CD8-positive, alpha-beta memory T cell (primary cell): ENCODE measurements at regions not wholly inside any gene's neighbourhood (a gene's known extent, or its start where the extent isn't known, plus 50 kb on each side); places are given as distances from the start of the nearest gene placed in this dataset.

Source experiments
- CTCF ChIA-PET: fragments of 350-600 bp; sonication (Branson Sonifier 250); formaldehyde crosslinking; loops from one replicate; lab custom pipeline; 2021; ENCODE audit warnings: antibody characterized with exemption; lab: Charles Lee
- POLR2A ChIA-PET: fragments of 350-600 bp; sonication (Branson Sonifier 250); formaldehyde crosslinking; loops from one replicate; lab custom pipeline; 2021; ENCODE audit warnings: antibody characterized with exemption; lab: Charles Lee
- DNase-seq, 5 donors: peaks; one replicate each; pipeline versions ENCODE4 v3.0.0 to v3.0.0-alpha.2; 2020 to 2022; ENCODE audit warnings: mixed read lengths in 1 of 5
- H3K27ac ChIP-seq: one replicate; pipeline ENCODE4 v1.7.0; 2013; ENCODE audit warnings: low read depth, mild to moderate bottlenecking, low read length, moderate library complexity
- H3K27me3 ChIP-seq: 2 replicates; pipeline ENCODE4 v1.7.0; 2013; ENCODE audit warnings: low read length, mild to moderate bottlenecking; ENCODE audit not compliant: insufficient read depth, poor library complexity, severe bottlenecking
- H3K36me3 ChIP-seq: 2 replicates; pipeline ENCODE4 v1.7.0; 2013; ENCODE audit warnings: mild to moderate bottlenecking, low read length, moderate library complexity; ENCODE audit not compliant: insufficient read depth
- H3K4me1 ChIP-seq: 2 replicates; pipeline ENCODE4 v1.7.0; 2013; ENCODE audit warnings: mild to moderate bottlenecking, low read length, moderate library complexity; ENCODE audit not compliant: insufficient read depth
- H3K4me3 ChIP-seq: 2 replicates; pipeline ENCODE4 v1.7.0; 2013; ENCODE audit warnings: mild to moderate bottlenecking, low read length
- H3K9me3 ChIP-seq: 2 replicates; pipeline ENCODE4 v1.7.0; 2013; ENCODE audit warnings: mild to moderate bottlenecking, low read length
- H3K27ac Mint-ChIP-seq, 8 donors: one replicate each; pipeline ENCODE4 v1.8.0; 2020 to 2021; ENCODE audit warnings: mixed read lengths in 8 of 8, mild to moderate bottlenecking in 6 of 8, inconsistent platforms in 3 of 8, moderate library complexity in 3 of 8
- H3K27me3 Mint-ChIP-seq, 2 donors: one replicate each; pipeline ENCODE4 v1.8.0; 2020 to 2021; ENCODE audit warnings: mixed read lengths in 2 of 2, mild to moderate bottlenecking in 1 of 2, moderate library complexity in 1 of 2
- H3K36me3 Mint-ChIP-seq, 3 donors: one replicate each; pipeline ENCODE4 v1.8.0; 2020 to 2021; ENCODE audit warnings: mixed read lengths in 3 of 3, inconsistent platforms in 1 of 3, mild to moderate bottlenecking in 1 of 3
- H3K4me1 Mint-ChIP-seq, 3 donors: one replicate each; pipeline ENCODE4 v1.8.0; 2020 to 2021; ENCODE audit warnings: mixed read lengths in 3 of 3, inconsistent platforms in 1 of 3, mild to moderate bottlenecking in 1 of 3
- H3K4me3 Mint-ChIP-seq, 7 donors: one replicate each; pipeline ENCODE4 v1.8.0; 2020 to 2021; ENCODE audit warnings: mixed read lengths in 7 of 7, mild to moderate bottlenecking in 6 of 7, moderate library complexity in 4 of 7, inconsistent platforms in 2 of 7
- H3K9me3 Mint-ChIP-seq, 5 donors: one replicate each; pipeline ENCODE4 v1.8.0; 2020 to 2022; ENCODE audit warnings: mixed read lengths in 5 of 5, mild to moderate bottlenecking in 3 of 5, moderate library complexity in 2 of 5, inconsistent platforms in 1 of 5

DNA sequence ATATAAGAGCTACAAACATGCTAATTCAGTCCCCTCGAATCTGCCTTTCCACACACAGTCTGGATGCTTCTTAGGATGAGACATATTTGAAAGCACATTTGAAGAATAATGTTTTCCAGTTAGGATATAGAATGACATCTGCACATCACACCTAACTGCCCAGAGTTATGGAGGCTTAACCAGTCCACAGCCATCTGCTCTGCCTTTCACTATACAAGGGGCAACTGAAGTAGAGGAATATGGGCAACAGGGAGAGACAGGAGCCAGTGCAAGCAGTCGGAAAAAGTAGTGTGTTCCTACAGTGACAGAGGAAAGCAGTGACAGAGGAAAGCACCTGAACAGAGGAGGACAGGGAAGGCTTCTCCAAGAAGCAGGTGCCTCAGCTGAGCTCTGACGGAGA, 79.0 kb upstream of the CLDN18 start:
- H3K27ac ChIP-seq: no peak overlapping the region
- H3K4me1 ChIP-seq: no peaks in the 10 kb centered on the region
- H3K4me3 ChIP-seq: no peak overlapping the region
- H3K27me3 Mint-ChIP-seq: peaks cover 5 to 10% of the 10 kb centered on the region in 2 donors
- no peak overlapping the region for H3K4me3 Mint-ChIP-seq
- H3K9me3 Mint-ChIP-seq: peaks cover 0 to 5% (median 0%) of the 10 kb centered on the region in 5 donors
- CTCF ChIA-PET: no interaction called here
- H3K9me3 ChIP-seq: no peaks in the 10 kb centered on the region
- no peaks in the 10 kb centered on the region for H3K36me3 Mint-ChIP-seq
- no peaks in the 10 kb centered on the region for H3K4me1 Mint-ChIP-seq
- no peak overlapping the region for H3K27ac Mint-ChIP-seq
- no peaks in the 10 kb centered on the region for H3K27me3 ChIP-seq
- POLR2A ChIA-PET: no interaction called here
- no peak for DNase-seq
- no peaks in the 10 kb centered on the region for H3K36me3 ChIP-seq

DNA sequence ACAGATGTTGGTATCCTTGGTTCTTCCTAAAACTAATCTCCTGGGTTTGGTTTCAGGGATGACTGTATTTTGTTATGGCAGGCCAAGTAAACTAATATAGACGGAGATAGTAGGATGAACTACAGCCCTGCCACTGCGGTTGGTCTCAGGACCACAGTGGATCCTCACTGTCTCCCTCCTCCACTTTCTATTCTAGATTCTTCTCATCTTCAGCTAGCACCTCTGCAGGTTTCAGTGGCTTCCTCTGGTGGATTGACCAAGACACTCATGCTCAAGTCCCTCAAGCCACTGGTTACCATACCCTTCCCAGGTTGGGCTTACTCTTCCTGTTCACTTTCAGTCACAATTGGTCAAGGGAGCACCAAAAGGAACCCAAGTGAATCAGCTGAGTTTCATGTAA, 71.1 kb upstream of the CLDN18 start:
- ChIA-PET CTCF (no interaction called here), POLR2A (no interaction called here)
- Mint-ChIP-seq H3K4me3 (no peak overlapping the region), H3K36me3 (no peaks in the 10 kb centered on the region), H3K4me1 (no peaks in the 10 kb centered on the region), H3K9me3 (peaks cover 0 to 3% (median 0%) of the 10 kb centered on the region in 5 donors), H3K27me3 (peaks cover 3 to 5% of the 10 kb centered on the region in 2 donors), H3K27ac (no peak overlapping the region)
- no peaks in the 10 kb centered on the region for H3K36me3 ChIP-seq
- no peak overlapping the region for H3K27ac ChIP-seq
- no peak for DNase-seq
- no peak overlapping the region for H3K4me3 ChIP-seq
- H3K9me3 ChIP-seq: no peaks in the 10 kb centered on the region
- H3K4me1 ChIP-seq: no peaks in the 10 kb centered on the region
- no peaks in the 10 kb centered on the region for H3K27me3 ChIP-seq

DNA sequence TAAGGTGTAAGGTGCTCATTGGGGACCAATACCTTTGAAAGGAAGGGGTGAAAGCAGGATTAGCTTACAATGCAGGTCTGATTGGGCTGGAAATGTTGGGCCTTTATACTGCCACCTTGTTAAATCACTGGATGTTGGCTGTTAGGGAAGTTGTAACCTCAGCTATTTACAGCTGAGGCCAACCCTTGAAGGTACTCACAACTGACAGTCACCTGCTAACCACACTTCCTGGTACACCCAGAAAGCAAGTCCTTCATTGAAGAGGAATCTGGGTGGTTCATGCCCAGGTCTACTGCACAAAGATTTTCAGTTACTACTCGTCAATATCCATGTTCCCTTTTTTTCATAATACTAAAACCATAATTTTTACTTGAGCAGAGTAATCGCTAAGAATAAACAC, 65.4 kb upstream of the CLDN18 start:
- DNase-seq: no peak
- POLR2A ChIA-PET: no interaction called here
- H3K4me3 ChIP-seq: no peak overlapping the region
- H3K9me3 Mint-ChIP-seq: peaks cover 0 to 1% (median 0%) of the 10 kb centered on the region in 5 donors
- H3K27ac ChIP-seq: no peak overlapping the region
- no peak overlapping the region for H3K27ac Mint-ChIP-seq
- H3K4me3 Mint-ChIP-seq: no peak overlapping the region
- H3K27me3 ChIP-seq: peaks cover under 1% of the 10 kb centered on the region
- H3K4me1 Mint-ChIP-seq: peaks cover 0 to 8% (median 6%) of the 10 kb centered on the region in 3 donors
- CTCF ChIA-PET: no interaction called here
- H3K36me3 ChIP-seq: no peaks in the 10 kb centered on the region
- no peaks in the 10 kb centered on the region for H3K36me3 Mint-ChIP-seq
- H3K27me3 Mint-ChIP-seq: peaks cover 1 to 8% of the 10 kb centered on the region in 2 donors
- no peaks in the 10 kb centered on the region for H3K4me1 ChIP-seq
- no peaks in the 10 kb centered on the region for H3K9me3 ChIP-seq

DNA sequence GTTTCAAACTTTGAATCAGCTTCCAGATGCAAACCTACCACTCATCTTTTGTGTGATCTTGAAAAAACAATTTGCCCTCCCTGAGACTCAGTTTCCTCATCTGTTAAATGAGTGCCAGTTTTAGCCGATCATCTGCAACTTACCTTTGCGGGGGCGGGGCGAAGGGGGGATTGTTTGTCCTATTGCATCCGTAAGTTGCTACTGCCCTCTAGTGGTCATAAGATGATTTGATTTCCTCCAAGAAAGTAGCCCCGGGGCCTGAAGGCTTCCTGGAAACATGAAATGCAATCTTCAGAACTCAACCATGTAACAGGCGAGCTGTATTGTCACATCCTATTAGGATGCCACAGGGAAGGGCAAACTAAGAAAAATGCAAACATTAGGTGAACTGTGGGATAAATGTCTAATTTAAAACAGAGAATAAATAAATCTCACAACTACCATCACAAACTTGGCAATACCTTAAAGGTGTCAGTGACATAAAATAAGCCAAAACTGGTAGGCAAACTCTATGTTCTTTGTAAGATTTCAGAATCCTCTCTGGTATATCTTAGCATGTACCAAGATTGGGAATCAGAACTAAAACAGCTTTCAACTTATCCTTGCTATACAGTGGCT, 63.5 kb upstream of the CLDN18 start:
- CTCF ChIA-PET: interaction anchor here (0.7 kb wide), 1 partner anchor 1529 kb away, joined by 3 read pairs; no protein-coding TSS in a partner anchor
- peaks cover 0 to 8% (median 6%) of the 10 kb centered on the region in 3 donors for H3K4me1 Mint-ChIP-seq

DNA sequence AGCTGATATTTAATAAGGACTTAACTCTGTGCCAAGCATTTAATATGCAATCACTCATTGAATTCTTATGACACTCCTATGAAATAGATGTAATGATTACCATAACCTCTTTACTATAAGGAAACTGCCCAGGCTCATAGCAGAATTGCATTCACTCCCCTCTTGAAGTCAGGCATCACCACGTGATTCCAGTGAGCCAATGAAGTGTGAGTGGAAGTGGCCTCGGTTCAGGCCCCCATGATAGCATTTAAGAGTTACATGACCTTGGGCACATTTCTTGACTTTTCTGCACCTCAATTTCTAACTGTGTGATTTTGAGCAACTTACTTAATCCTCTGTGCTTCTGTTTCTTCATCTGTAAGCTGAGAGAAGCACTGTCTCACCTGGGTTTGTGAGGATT, 62.8 kb upstream of the CLDN18 start:
- no peaks in the 10 kb centered on the region for H3K36me3 ChIP-seq
- H3K4me3 ChIP-seq: no peak overlapping the region
- Mint-ChIP-seq H3K4me1 (peaks cover 0 to 8% (median 6%) of the 10 kb centered on the region in 3 donors), H3K4me3 (no peak overlapping the region), H3K27ac (no peak overlapping the region), H3K36me3 (no peaks in the 10 kb centered on the region), H3K9me3 (peaks cover 0 to 3% (median 0%) of the 10 kb centered on the region in 5 donors), H3K27me3 (peaks cover 1 to 5% of the 10 kb centered on the region in 2 donors)
- DNase-seq: no peak
- no peaks in the 10 kb centered on the region for H3K9me3 ChIP-seq
- ChIA-PET CTCF (no interaction called here), POLR2A (no interaction called here)
- H3K4me1 ChIP-seq: no peaks in the 10 kb centered on the region
- no peak overlapping the region for H3K27ac ChIP-seq
- peaks cover 3% of the 10 kb centered on the region for H3K27me3 ChIP-seq

More for the DNA sequence above, 63.5 kb upstream of the CLDN18 start:
- H3K4me1 ChIP-seq: no peaks in the 10 kb centered on the region
- DNase-seq: peak in 4 of 5 donors; percentile 7 to 48 (median 27)
- peaks cover 3% of the 10 kb centered on the region for H3K27me3 ChIP-seq
- H3K27ac ChIP-seq: no peak overlapping the region
- POLR2A ChIA-PET: no interaction called here
- Mint-ChIP-seq H3K36me3 (no peaks in the 10 kb centered on the region), H3K27ac (no peak overlapping the region), H3K27me3 (peaks cover 1 to 5% of the 10 kb centered on the region in 2 donors), H3K9me3 (peaks cover 0 to 3% (median 0%) of the 10 kb centered on the region in 5 donors), H3K4me3 (no peak overlapping the region)
- no peaks in the 10 kb centered on the region for H3K9me3 ChIP-seq
- H3K36me3 ChIP-seq: no peaks in the 10 kb centered on the region
- no peak overlapping the region for H3K4me3 ChIP-seq

DNA sequence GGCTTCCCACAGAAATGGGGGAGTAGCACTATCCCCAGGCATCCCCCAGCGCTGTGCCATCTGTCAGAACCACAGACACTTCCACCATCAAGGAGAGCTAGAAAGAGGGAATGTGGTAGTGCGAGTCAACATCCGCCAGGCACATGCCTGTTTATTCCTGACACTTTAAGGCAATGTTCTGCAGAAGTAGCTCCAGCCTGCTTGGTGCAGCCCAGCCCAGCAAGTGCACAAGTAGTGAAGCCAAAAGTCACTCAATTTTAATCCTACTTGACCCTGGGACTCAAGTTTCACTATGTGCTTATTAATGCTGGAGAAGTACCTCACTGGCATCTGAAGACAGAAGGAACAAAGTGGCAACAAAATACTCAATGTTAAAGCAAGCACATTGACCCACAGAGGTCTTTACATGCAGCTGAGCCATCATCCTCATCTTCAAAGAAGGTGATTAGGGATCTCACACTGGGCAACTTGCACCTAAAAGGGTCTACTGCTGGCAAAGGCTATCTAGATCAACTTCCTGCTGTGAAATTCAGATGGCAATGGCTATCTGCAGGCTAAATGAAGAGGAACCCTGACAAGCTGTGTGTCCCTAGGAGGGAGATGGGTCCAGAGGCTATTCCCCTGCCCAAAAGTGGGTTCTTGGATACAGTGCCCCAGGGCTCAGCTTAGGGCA, 61.4 kb upstream of the CLDN18 start:
- H3K4me3 Mint-ChIP-seq: no peak overlapping the region
- H3K27ac Mint-ChIP-seq: peak overlapping the region in 1 of 8 donors; percentile 29
- CTCF ChIA-PET: interaction anchor here (1.0 kb wide), 1 partner anchor 19 kb away, joined by 3 read pairs; no protein-coding TSS in a partner anchor
- POLR2A ChIA-PET: no interaction called here
- DNase-seq: no peak
- H3K9me3 ChIP-seq: no peaks in the 10 kb centered on the region
- H3K36me3 ChIP-seq: no peaks in the 10 kb centered on the region
- no peaks in the 10 kb centered on the region for H3K4me1 ChIP-seq
- H3K9me3 Mint-ChIP-seq: peaks cover 0 to 3% (median 3%) of the 10 kb centered on the region in 5 donors
- no peak overlapping the region for H3K4me3 ChIP-seq
- H3K27me3 ChIP-seq: peaks cover 3% of the 10 kb centered on the region
- H3K27me3 Mint-ChIP-seq: peaks cover 1 to 5% of the 10 kb centered on the region in 2 donors
- peaks cover 0 to 8% (median 6%) of the 10 kb centered on the region in 3 donors for H3K4me1 Mint-ChIP-seq
- no peak overlapping the region for H3K27ac ChIP-seq
- no peaks in the 10 kb centered on the region for H3K36me3 Mint-ChIP-seq

DNA sequence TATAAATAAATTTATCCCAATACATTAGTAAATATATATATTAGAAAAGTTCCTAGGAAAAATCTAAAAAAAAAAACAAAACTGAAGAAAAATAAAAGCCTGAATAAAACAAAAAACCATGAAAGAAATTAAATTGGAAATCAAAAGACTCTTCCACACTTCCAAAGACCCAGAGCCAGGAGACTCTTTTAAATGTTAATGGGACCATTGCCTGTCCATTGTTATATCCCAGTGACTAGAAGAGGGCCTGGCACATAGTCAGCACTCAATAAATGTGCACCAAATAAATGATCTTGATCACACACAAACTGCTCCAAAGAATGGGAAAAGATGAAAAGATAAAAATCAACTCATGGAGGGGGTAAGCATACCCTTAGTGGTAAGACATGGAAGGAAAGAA, 51.3 kb upstream of the CLDN18 start:
- no peaks in the 10 kb centered on the region for H3K4me1 ChIP-seq
- H3K9me3 ChIP-seq: no peaks in the 10 kb centered on the region
- no peaks in the 10 kb centered on the region for H3K36me3 ChIP-seq
- H3K9me3 Mint-ChIP-seq: peaks cover 0 to 14% (median 6%) of the 10 kb centered on the region in 5 donors
- no peak overlapping the region for H3K4me3 ChIP-seq
- no peaks in the 10 kb centered on the region for H3K36me3 Mint-ChIP-seq
- no peak overlapping the region for H3K27ac ChIP-seq
- POLR2A ChIA-PET: no interaction called here
- DNase-seq: no peak
- no peak overlapping the region for H3K27ac Mint-ChIP-seq
- H3K27me3 ChIP-seq: no peaks in the 10 kb centered on the region
- no peaks in the 10 kb centered on the region for H3K4me1 Mint-ChIP-seq
- no peak overlapping the region for H3K4me3 Mint-ChIP-seq
- H3K27me3 Mint-ChIP-seq: peaks cover 6 to 9% of the 10 kb centered on the region in 2 donors
- CTCF ChIA-PET: no interaction called here
